ENCODE measurements at regions not wholly inside any gene's neighbourhood (a gene's known extent, or its start where the extent isn't known, plus 50 kb on each side); places are given as distances from the start of the nearest gene placed in this dataset.

DNA sequence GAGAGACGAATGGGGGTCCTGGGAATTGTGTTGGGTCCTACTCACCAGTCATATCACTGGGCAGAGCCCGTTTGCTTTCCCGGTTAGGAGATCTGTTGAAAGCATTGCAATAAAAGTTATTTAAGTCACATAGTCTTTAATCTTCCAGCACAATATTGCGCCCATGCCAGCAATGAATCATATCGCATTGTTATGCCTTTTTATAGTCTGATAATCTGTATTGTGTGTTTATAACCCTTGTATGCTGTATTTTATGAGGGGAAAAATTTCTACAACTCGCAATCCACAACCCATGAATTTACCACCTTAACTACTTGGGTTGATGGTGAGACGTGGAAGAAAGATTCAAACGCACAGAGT is 211.9 kb upstream of the SMIM21 start:
- H3K9me3 ChIP-seq (replicated peaks in 1 of 2; ENCODE audit: control insufficient read depth in 1 of 2, insufficient read depth in 1 of 2, low read length in 2 of 2) = peaks cover 0 to 8% of the 10 kb centered on the region in 2 donors
- H3K79me2 ChIP-seq (ENCODE audit: insufficient read depth, low read length) = no peaks in the 10 kb centered on the region
- no peak overlapping the region for H3K27ac ChIP-seq (ENCODE audit: low read depth in 1 of 2, low read length in 2 of 2)
- no peaks in the 10 kb centered on the region for H3K27me3 ChIP-seq (ENCODE audit: control insufficient read depth in 2 of 2, insufficient read depth in 2 of 2, low read length in 2 of 2)
- H2AFZ ChIP-seq (ENCODE audit: insufficient read depth, low read depth, low read length, poor library complexity, severe bottlenecking) = no peak overlapping the region
- intact Hi-C loops (cut with micrococcal nuclease) = no loop called here
- peaks cover 0 to 4% (median 3%) of the 10 kb centered on the region in 3 donors for H3K27me3 Mint-ChIP-seq (ENCODE audit: low read depth in 3 of 3)
- no peak overlapping the region for H3K27ac Mint-ChIP-seq
- H3K4me2 ChIP-seq (replicated peaks; ENCODE audit: extremely low read depth, low read length, poor library complexity, severe bottlenecking) = no peak overlapping the region
- no peaks in the 10 kb centered on the region for H4K20me1 ChIP-seq (ENCODE audit: insufficient read depth, low read length)
- H3K9ac ChIP-seq (ENCODE audit: insufficient read depth, low read length, poor library complexity, severe bottlenecking) = no peak overlapping the region
- no peak overlapping the region for H3K4me3 Mint-ChIP-seq
- DNase-seq = no peak
- H3K4me3 ChIP-seq (replicated peaks in 1 of 3; ENCODE audit: low read depth in 2 of 3, low read length in 3 of 3) = no peak overlapping the region
- 100% methylated on average over 1 of the region's 8 CpGs for WGBS (ENCODE audit: insufficient coverage)
- H3K4me1 ChIP-seq (ENCODE audit: control insufficient read depth in 1 of 2, insufficient read depth in 2 of 2, low read length in 2 of 2) = no peaks in the 10 kb centered on the region
- no peak for TF ChIP-seq CTCF (IDR thresholded peaks at IDR 0.05)
- peaks cover 1 to 18% (median 7%) of the 10 kb centered on the region in 7 donors for H3K9me3 Mint-ChIP-seq
- H3K4me1 Mint-ChIP-seq = peaks cover 2% of the 10 kb centered on the region
- H3K36me3 ChIP-seq (replicated peaks in 1 of 2; ENCODE audit: control insufficient read depth in 1 of 2, insufficient read depth in 2 of 2, low read length in 2 of 2) = no peaks in the 10 kb centered on the region
- H3K36me3 Mint-ChIP-seq = no peaks in the 10 kb centered on the region

DNA sequence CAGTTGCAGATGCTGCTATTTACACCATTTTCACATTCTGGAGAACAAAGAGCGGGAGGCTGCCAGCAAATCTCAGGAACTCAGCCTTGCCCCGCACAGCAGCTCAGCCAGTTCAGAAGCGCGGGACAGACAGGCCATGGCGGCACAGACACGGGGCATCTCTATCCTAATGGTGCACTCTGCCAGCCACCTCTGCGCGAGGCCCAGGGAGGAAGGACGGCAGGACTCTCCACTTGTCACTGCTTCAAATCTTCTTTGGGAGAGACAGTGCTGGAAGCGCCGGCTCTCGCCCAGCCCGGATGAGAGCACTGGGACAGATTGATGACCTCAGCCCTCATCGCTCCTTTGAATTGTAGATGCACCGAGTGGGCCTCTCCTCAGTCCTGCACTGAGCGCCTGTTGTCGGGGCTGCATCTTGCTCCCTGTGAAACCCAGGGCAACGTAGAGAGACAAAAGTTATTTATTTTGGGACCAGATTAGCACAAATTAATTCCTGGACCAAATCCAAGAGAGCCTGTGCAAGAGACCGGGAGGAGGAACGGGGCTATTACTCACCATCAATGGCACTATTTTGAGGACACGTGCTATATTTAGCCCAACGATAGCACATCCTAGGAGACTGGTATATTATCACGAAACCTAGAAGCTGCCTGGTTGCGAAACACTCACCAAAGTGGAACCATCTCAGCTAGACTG is 211.4 kb upstream of the SMIM21 start:
- H3K9me3 Mint-ChIP-seq = peaks cover 4 to 18% (median 7%) of the 10 kb centered on the region in 7 donors
- Histone ChIP-seq H2AFZ (ENCODE audit: insufficient read depth, low read depth, low read length, poor library complexity, severe bottlenecking) (no peak overlapping the region), H3K27me3 (ENCODE audit: control insufficient read depth in 2 of 2, insufficient read depth in 2 of 2, low read length in 2 of 2) (no peaks in the 10 kb centered on the region), H3K79me2 (ENCODE audit: insufficient read depth, low read length) (no peaks in the 10 kb centered on the region), H3K9ac (ENCODE audit: insufficient read depth, low read length, poor library complexity, severe bottlenecking) (no peak overlapping the region), H3K4me2 (replicated peaks; ENCODE audit: extremely low read depth, low read length, poor library complexity, severe bottlenecking) (no peak overlapping the region), H3K36me3 (replicated peaks in 1 of 2; ENCODE audit: control insufficient read depth in 1 of 2, insufficient read depth in 2 of 2, low read length in 2 of 2) (no peaks in the 10 kb centered on the region), H3K9me3 (replicated peaks in 1 of 2; ENCODE audit: control insufficient read depth in 1 of 2, insufficient read depth in 1 of 2, low read length in 2 of 2) (peaks cover 0 to 8% of the 10 kb centered on the region in 2 donors), H3K4me3 (replicated peaks in 1 of 3; ENCODE audit: low read depth in 2 of 3, low read length in 3 of 3) (no peak overlapping the region), H4K20me1 (ENCODE audit: insufficient read depth, low read length) (no peaks in the 10 kb centered on the region), H3K4me1 (ENCODE audit: control insufficient read depth in 1 of 2, insufficient read depth in 2 of 2, low read length in 2 of 2) (no peaks in the 10 kb centered on the region), H3K27ac (ENCODE audit: low read depth in 1 of 2, low read length in 2 of 2) (no peak overlapping the region)
- peaks cover 2% of the 10 kb centered on the region for H3K4me1 Mint-ChIP-seq
- H3K36me3 Mint-ChIP-seq = no peaks in the 10 kb centered on the region
- 52% methylated on average over 22 of the region's 24 CpGs for WGBS (ENCODE audit: insufficient coverage)
- DNase-seq = no peak
- intact Hi-C loops (cut with micrococcal nuclease) = no loop called here
- no peak for TF ChIP-seq CTCF (IDR thresholded peaks at IDR 0.05)
- H3K27ac Mint-ChIP-seq = peak overlapping the region in 1 of 7 donors; percentile 8
- peaks cover 0 to 4% (median 3%) of the 10 kb centered on the region in 3 donors for H3K27me3 Mint-ChIP-seq (ENCODE audit: low read depth in 3 of 3)
- no peak overlapping the region for H3K4me3 Mint-ChIP-seq
